H9 (cell line): ENCODE measurements at regions not wholly inside any gene's neighbourhood (a gene's known extent, or its start where the extent isn't known, plus 50 kb on each side); places are given as distances from the start of the nearest gene placed in this dataset.

Experiments
- DNase-seq: peaks from one replicate; pipeline ENCODE4 v3.0.0-alpha.2; 2017
- H2AFZ ChIP-seq: one replicate; pipeline ENCODE4 v1.6.1; 2013; ENCODE audit warnings: mild to moderate bottlenecking, low read length, control low read depth, moderate library complexity
- H2AK5ac ChIP-seq: 2 replicates; pipeline ENCODE4 v1.6.1; 2013; ENCODE audit warnings: low read length, control low read depth, mixed read lengths; ENCODE audit not compliant: insufficient read length
- H2BK120ac ChIP-seq: one replicate; pipeline ENCODE4 v1.6.1; 2013; ENCODE audit warnings: low read depth, mild to moderate bottlenecking, low read length, control low read depth, inconsistent platforms; ENCODE audit not compliant: poor library complexity, severe bottlenecking
- H2BK12ac ChIP-seq: 2 replicates; pipeline ENCODE4 v1.6.1; 2013; ENCODE audit warnings: low read length, control low read depth, mixed read lengths, low read depth; ENCODE audit not compliant: insufficient read length
- H2BK15ac ChIP-seq: 2 replicates; pipeline ENCODE4 v1.6.1; 2013; ENCODE audit warnings: low read depth, low read length, control low read depth
- H2BK20ac ChIP-seq: one replicate; pipeline ENCODE4 v1.6.1; 2013; ENCODE audit warnings: low read depth, mild to moderate bottlenecking, low read length, control low read depth, inconsistent platforms; ENCODE audit not compliant: poor library complexity, severe bottlenecking
- H2BK5ac ChIP-seq: 2 replicates; pipeline ENCODE4 v1.6.1; 2013; ENCODE audit warnings: low read length, control low read depth, mixed read lengths; ENCODE audit not compliant: insufficient read length
- H3K14ac ChIP-seq: 2 replicates; pipeline ENCODE4 v1.6.1; 2013; ENCODE audit warnings: low read length, control low read depth; ENCODE audit not compliant: insufficient read depth
- H3K18ac ChIP-seq: 2 replicates; pipeline ENCODE4 v1.6.1; 2013; ENCODE audit warnings: low read depth, mild to moderate bottlenecking, mixed read lengths, low read length, control low read depth; ENCODE audit not compliant: insufficient read length
- H3K23ac ChIP-seq: 2 replicates; pipeline ENCODE4 v1.6.1; 2013; ENCODE audit warnings: low read length, control low read depth, mixed read lengths, low read depth; ENCODE audit not compliant: insufficient read length
- H3K23me2 ChIP-seq: 2 replicates; pipeline ENCODE4 v1.6.1; 2013; ENCODE audit warnings: low read depth, mild to moderate bottlenecking, mixed read lengths, low read length, control low read depth; ENCODE audit not compliant: insufficient read length, poor library complexity, severe bottlenecking
- H3K27ac ChIP-seq: 2 replicates; pipeline ENCODE4 v1.5.1; 2013; ENCODE audit warnings: low read length, control low read depth, mixed read lengths, low read depth; ENCODE audit not compliant: insufficient read length
- H3K27me3 ChIP-seq: 2 replicates; pipeline ENCODE4 v1.6.1; 2013; ENCODE audit warnings: low read length, control low read depth, inconsistent platforms; ENCODE audit not compliant: insufficient read depth
- H3K4ac ChIP-seq: 2 replicates; pipeline ENCODE4 v1.6.1; 2013; ENCODE audit warnings: low read depth, mild to moderate bottlenecking, control low read depth, inconsistent platforms, low read length, moderate library complexity
- H3K4me1 ChIP-seq: 2 replicates; pipeline ENCODE4 v1.6.1; 2013; ENCODE audit warnings: low read length, control low read depth, inconsistent platforms; ENCODE audit not compliant: insufficient read depth
- H3K4me2 ChIP-seq: 2 replicates; pipeline ENCODE4 v1.6.1; 2013; ENCODE audit warnings: low read length, control low read depth, mixed read lengths; ENCODE audit not compliant: insufficient read length, insufficient read depth
- H3K56ac ChIP-seq: 2 replicates; pipeline ENCODE4 v1.6.1; 2013; ENCODE audit warnings: low read depth, mild to moderate bottlenecking, mixed read lengths, low read length, control low read depth; ENCODE audit not compliant: insufficient read length
- H3K79me1 ChIP-seq: 2 replicates; pipeline ENCODE4 v1.6.1; 2013; ENCODE audit warnings: low read depth, mild to moderate bottlenecking, moderate library complexity, low read length, control low read depth, inconsistent platforms; ENCODE audit not compliant: insufficient read depth, poor library complexity, severe bottlenecking
- H3K79me2 ChIP-seq: 2 replicates; pipeline ENCODE4 v1.6.1; 2013; ENCODE audit warnings: low read length, control low read depth, inconsistent platforms; ENCODE audit not compliant: insufficient read depth
- H3K9ac ChIP-seq: 2 replicates; pipeline ENCODE4 v1.6.1; 2013; ENCODE audit warnings: low read length, control low read depth, mixed read lengths; ENCODE audit not compliant: insufficient read length; ENCODE audit errors: extremely low read depth
- H3K9me3 ChIP-seq: one replicate; pipeline ENCODE4 v1.6.1; 2013; ENCODE audit warnings: low read depth, low read length, inconsistent platforms; ENCODE audit not compliant: control insufficient read depth
- H3T11ph ChIP-seq: one replicate; pipeline ENCODE4 v1.6.1; 2013; ENCODE audit warnings: mild to moderate bottlenecking, low read length, control low read depth, inconsistent platforms
- H4K20me1 ChIP-seq: one replicate; pipeline ENCODE4 v1.6.1; 2013; ENCODE audit not compliant: control insufficient read depth, insufficient read length, insufficient read depth
- H4K5ac ChIP-seq: 2 replicates; pipeline ENCODE4 v1.6.1; 2013; ENCODE audit warnings: low read depth, mild to moderate bottlenecking, mixed read lengths, low read length, control low read depth; ENCODE audit not compliant: insufficient read length
- H4K8ac ChIP-seq: replicated peaks from 2 replicates; pipeline ENCODE4 v1.6.1; 2013; ENCODE audit warnings: low read length, control low read depth, mixed read lengths, low read depth; ENCODE audit not compliant: insufficient read length
- H4K91ac ChIP-seq: 2 replicates; pipeline ENCODE4 v1.6.1; 2013; ENCODE audit warnings: low read depth, mild to moderate bottlenecking, moderate library complexity, mixed read lengths, low read length, control low read depth; ENCODE audit not compliant: insufficient read length
- H3K27ac Mint-ChIP-seq, 3 experiments: 2 replicates in 2 of 3; 3 replicates in 1 of 3; pipeline ENCODE4 v1.8.0; 2020 to 2021; ENCODE audit warnings: mixed read lengths in 3 of 3, mild to moderate bottlenecking in 1 of 3, moderate library complexity in 1 of 3
- H3K27me3 Mint-ChIP-seq: 2 replicates; pipeline ENCODE4 v1.8.0; 2021; ENCODE audit warnings: low read depth, mild to moderate bottlenecking, moderate library complexity, mixed read lengths
- H3K36me3 Mint-ChIP-seq, 3 experiments: 2 replicates in 2 of 3; 3 replicates in 1 of 3; pipeline ENCODE4 v1.8.0; 2020 to 2021; ENCODE audit warnings: low read depth in 3 of 3, mixed read lengths in 3 of 3; ENCODE audit not compliant: insufficient read depth in 1 of 3
- H3K4me1 Mint-ChIP-seq, 2 experiments: 2 replicates each; pipeline ENCODE4 v1.8.0; 2020; ENCODE audit warnings: mixed read lengths in 2 of 2
- H3K4me3 Mint-ChIP-seq, 2 experiments: 2 replicates in 1 of 2; 3 replicates in 1 of 2; pipeline ENCODE4 v1.8.0; 2020 to 2021; ENCODE audit warnings: mild to moderate bottlenecking in 2 of 2, mixed read lengths in 2 of 2, moderate library complexity in 1 of 2
- H3K9me3 Mint-ChIP-seq, 2 experiments: 2 replicates in 1 of 2; 3 replicates in 1 of 2; pipeline ENCODE4 v1.8.0; 2020; ENCODE audit warnings: mild to moderate bottlenecking in 2 of 2, mixed read lengths in 2 of 2, moderate library complexity in 1 of 2
- CTCF ChIP-seq: fragments of 200-600 bp; sonication (generic); conservative IDR thresholded peaks from 3 replicates; pipeline ENCODE4 v1.8.0; 2021; ENCODE audit warnings: antibody characterized with exemption, mild to moderate bottlenecking
- WGBS: extraction: QIAGEN DNeasy Blood & Tissue Kit; methylation state at CpG from one replicate; pipeline ENCODE4 v1.1.7; 2013; ENCODE audit warnings: missing lambda C conversion rate, low lambda C conversion rate, mixed read lengths; ENCODE audit not compliant: insufficient read length; ENCODE audit errors: extremely low coverage; 5-methylcytosine and 5-hydroxymethylcytosine counted together

DNA sequence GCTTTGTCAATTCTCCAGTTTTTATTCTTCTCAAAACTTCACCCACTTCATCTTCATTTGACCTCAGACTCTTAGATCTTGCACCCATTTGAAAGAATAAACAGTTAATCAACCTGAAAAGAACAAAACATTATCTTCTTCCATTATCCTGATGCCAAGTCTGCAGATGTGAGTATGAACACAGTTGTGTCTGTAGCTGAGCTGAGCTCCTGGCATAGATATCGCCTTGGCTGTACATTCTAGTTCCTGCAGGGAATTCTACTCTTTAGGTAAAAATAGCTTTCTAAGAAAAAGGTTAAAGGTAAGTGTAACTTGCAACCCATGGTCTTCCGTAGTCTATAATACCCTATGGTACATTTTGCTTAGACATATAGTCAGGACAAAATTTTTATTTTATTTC lies 169.7 kb downstream of the KCNA5 start:
- Histone ChIP-seq H2BK12ac (no peak overlapping the region), H3K4me1 (no peaks in the 10 kb centered on the region), H3K23me2 (no peaks in the 10 kb centered on the region), H3K27me3 (no peaks in the 10 kb centered on the region), H4K20me1 (no peaks in the 10 kb centered on the region), H2BK15ac (no peak overlapping the region), H2AK5ac (no peak overlapping the region), H4K91ac (no peak overlapping the region), H3K9ac (no peak overlapping the region), H2BK20ac (no peak overlapping the region), H3K79me1 (no peaks in the 10 kb centered on the region), H2BK5ac (no peak overlapping the region), H3K79me2 (no peaks in the 10 kb centered on the region), H3K4me2 (no peak overlapping the region), H3K23ac (no peak overlapping the region), H3K56ac (no peak overlapping the region), H3K4ac (no peak overlapping the region), H4K8ac (no peak overlapping the region), H3K18ac (no peak overlapping the region), H3K9me3 (no peaks in the 10 kb centered on the region), H3T11ph (no peak overlapping the region), H2AFZ (no peak overlapping the region), H3K27ac (no peak overlapping the region), H2BK120ac (no peak overlapping the region), H3K14ac (no peak overlapping the region), H4K5ac (no peak overlapping the region)
- no peak; the same call in 2 of the 3 replicates for TF ChIP-seq CTCF
- Mint-ChIP-seq H3K27me3 (peaks cover 56% of the 10 kb centered on the region), H3K27ac (no peak overlapping the region), H3K9me3 (no peaks in the 10 kb centered on the region), H3K4me3 (no peak overlapping the region), H3K4me1 (no peaks in the 10 kb centered on the region; a peak in 1 of 4 replicates), H3K36me3 (no peaks in the 10 kb centered on the region)
- no peak for DNase-seq
- no CpG with 5 or more reads among the region's 2 CpGs for WGBS
